OCI-LY1 (cell line): ENCODE measurements at regions not wholly inside any gene's neighbourhood (a gene's known extent, or its start where the extent isn't known, plus 50 kb on each side); places are given as distances from the start of the nearest gene placed in this dataset.

Experiments
- EZH2 ChIP-seq: fragments of 200-600 bp; sonication (generic), shearing (Covaris generic); IDR thresholded peaks from 2 replicates; pipeline ENCODE4 v1.8.0; 2017; ENCODE audit warnings: borderline replicate concordance, mixed run types, mild to moderate bottlenecking, antibody characterized with exemption, low read length, moderate library complexity, mixed read lengths
- TF ChIP-seq, protein P1 (sequence below): fragments of 200-600 bp; sonication (generic), shearing (Covaris generic); IDR thresholded peaks from 2 replicates; pipeline ENCODE4 v1.5.1; 2017; ENCODE audit warnings: mild to moderate bottlenecking, antibody characterized with exemption, low read length, moderate library complexity, mixed read lengths

DNA sequence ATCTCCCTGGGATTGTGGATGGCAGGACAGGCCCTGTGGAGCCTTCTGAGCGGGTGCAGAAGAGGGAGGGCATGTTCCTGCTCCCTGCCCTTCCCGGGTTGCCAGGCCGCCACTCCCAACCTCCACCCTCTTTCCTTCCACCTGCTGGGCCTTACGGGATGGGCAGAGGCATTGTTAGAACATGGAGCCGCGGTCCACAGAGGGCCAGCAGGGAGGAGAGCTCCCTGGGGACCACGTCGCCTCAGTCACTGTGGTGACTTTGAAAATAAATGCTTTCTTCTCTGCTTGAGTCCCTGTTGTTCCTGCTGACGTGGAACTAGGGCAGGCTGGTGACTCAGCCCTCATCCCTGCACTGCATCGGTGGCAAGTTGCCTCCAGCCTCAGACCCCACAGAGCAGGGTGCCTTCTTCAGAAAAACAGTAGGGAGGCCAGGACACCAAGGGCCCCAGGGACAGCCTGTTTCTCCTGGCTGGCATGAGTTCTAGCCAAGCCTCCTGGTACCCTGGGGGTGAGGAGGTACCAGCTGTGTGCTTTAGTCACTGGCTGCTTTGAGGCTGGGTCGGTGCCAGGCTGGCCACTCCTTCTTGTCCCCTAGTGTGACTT, 224.9 kb downstream of the SEC14L1 start:
- TF ChIP-seq, protein P1, sequence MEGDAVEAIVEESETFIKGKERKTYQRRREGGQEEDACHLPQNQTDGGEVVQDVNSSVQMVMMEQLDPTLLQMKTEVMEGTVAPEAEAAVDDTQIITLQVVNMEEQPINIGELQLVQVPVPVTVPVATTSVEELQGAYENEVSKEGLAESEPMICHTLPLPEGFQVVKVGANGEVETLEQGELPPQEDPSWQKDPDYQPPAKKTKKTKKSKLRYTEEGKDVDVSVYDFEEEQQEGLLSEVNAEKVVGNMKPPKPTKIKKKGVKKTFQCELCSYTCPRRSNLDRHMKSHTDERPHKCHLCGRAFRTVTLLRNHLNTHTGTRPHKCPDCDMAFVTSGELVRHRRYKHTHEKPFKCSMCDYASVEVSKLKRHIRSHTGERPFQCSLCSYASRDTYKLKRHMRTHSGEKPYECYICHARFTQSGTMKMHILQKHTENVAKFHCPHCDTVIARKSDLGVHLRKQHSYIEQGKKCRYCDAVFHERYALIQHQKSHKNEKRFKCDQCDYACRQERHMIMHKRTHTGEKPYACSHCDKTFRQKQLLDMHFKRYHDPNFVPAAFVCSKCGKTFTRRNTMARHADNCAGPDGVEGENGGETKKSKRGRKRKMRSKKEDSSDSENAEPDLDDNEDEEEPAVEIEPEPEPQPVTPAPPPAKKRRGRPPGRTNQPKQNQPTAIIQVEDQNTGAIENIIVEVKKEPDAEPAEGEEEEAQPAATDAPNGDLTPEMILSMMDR, result no peak
- TF ChIP-seq EZH2, result no peak
